ENCODE measurements at regions not wholly inside any gene's neighbourhood (a gene's known extent, or its start where the extent isn't known, plus 50 kb on each side); places are given as distances from the start of the nearest gene placed in this dataset.

GRCh38 chr15:63446255-63446654 is 58.1 kb upstream of the USP3 start:
- no peak for TF ChIP-seq ZNF8 (CRISPR knock-in tag; IDR thresholded peaks at IDR 0.05)
- no peak for ATAC-seq

- no peak for ATAC-seq
- TF ChIP-seq POU6F1 (CRISPR knock-in tag; IDR thresholded peaks at IDR 0.05; ENCODE audit: borderline replicate concordance, low read depth) (no peak), TSHZ2 (CRISPR knock-in tag; IDR thresholded peaks at IDR 0.05) (no peak), ARNTL (CRISPR knock-in tag; IDR thresholded peaks at IDR 0.05; ENCODE audit: borderline replicate concordance, low read depth) (no peak), ISL1 (CRISPR knock-in tag; IDR thresholded peaks at IDR 0.05) (no peak), ESRRG (CRISPR knock-in tag; IDR thresholded peaks at IDR 0.05) (no peak), BACH2 (CRISPR knock-in tag; IDR thresholded peaks at IDR 0.05; ENCODE audit: borderline replicate concordance) (no peak), TOX (CRISPR knock-in tag; IDR thresholded peaks at IDR 0.05; ENCODE audit: borderline replicate concordance) (no peak), PATZ1 (CRISPR knock-in tag; IDR thresholded peaks at IDR 0.05; ENCODE audit: borderline replicate concordance) (no peak), ZNF8 (CRISPR knock-in tag; IDR thresholded peaks at IDR 0.05) (no peak), CREB5 (CRISPR knock-in tag; IDR thresholded peaks at IDR 0.05; ENCODE audit: low read depth) (no peak), ZC3H10 (CRISPR knock-in tag; IDR thresholded peaks at IDR 0.05) (no peak)
Observed at GRCh38 chr15:63447017-63447676, 57.2 kb upstream of the USP3 start.

DNA sequence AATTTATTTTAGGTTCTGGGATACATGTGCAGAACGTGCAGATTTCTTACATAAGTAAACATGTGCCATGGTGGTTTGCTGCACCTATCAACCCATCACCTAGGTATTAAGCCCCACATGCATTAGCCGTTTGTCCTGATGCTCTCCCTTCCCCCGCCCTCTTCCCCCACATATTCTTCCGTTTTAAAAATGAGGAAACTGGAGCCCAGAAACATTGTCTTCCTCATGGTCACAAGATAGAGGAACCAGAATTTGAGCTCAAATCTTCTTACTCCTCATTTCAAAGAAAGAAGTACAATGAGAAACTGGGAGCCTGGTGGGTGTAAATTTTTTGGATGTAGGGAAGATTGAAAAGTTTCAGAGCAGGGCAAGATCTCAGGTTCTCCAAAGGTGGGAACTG is 56.1 kb upstream of the USP3 start:
- ATAC-seq, result no peak
- TF ChIP-seq RARB (CRISPR knock-in tag; IDR thresholded peaks at IDR 0.05) (no peak), ZNF565 (CRISPR knock-in tag; conservative IDR thresholded peaks at IDR 0.05; ENCODE audit: low read depth) (no peak), ZFP30 (CRISPR knock-in tag; IDR thresholded peaks at IDR 0.05) (no peak), ZNF70 (CRISPR knock-in tag; IDR thresholded peaks at IDR 0.05) (no peak), PATZ1 (CRISPR knock-in tag; IDR thresholded peaks at IDR 0.05; ENCODE audit: borderline replicate concordance) (no peak), ZC3H10 (CRISPR knock-in tag; IDR thresholded peaks at IDR 0.05) (no peak), ZFP3 (CRISPR knock-in tag; IDR thresholded peaks at IDR 0.05) (no peak), OSR1 (CRISPR knock-in tag; IDR thresholded peaks at IDR 0.05) (no peak), TCF4 (CRISPR knock-in tag; IDR thresholded peaks at IDR 0.05; ENCODE audit: borderline replicate concordance) (no peak), TOX (CRISPR knock-in tag; IDR thresholded peaks at IDR 0.05; ENCODE audit: borderline replicate concordance) (no peak), SNAI2 (CRISPR knock-in tag; IDR thresholded peaks at IDR 0.05) (no peak), CREB5 (CRISPR knock-in tag; IDR thresholded peaks at IDR 0.05; ENCODE audit: low read depth) (no peak), TSHZ2 (CRISPR knock-in tag; IDR thresholded peaks at IDR 0.05) (no peak), ISL1 (CRISPR knock-in tag; IDR thresholded peaks at IDR 0.05) (no peak), CSDC2 (CRISPR knock-in tag; IDR thresholded peaks at IDR 0.05) (no peak)
- TF ChIP-seq, protein P1, sequence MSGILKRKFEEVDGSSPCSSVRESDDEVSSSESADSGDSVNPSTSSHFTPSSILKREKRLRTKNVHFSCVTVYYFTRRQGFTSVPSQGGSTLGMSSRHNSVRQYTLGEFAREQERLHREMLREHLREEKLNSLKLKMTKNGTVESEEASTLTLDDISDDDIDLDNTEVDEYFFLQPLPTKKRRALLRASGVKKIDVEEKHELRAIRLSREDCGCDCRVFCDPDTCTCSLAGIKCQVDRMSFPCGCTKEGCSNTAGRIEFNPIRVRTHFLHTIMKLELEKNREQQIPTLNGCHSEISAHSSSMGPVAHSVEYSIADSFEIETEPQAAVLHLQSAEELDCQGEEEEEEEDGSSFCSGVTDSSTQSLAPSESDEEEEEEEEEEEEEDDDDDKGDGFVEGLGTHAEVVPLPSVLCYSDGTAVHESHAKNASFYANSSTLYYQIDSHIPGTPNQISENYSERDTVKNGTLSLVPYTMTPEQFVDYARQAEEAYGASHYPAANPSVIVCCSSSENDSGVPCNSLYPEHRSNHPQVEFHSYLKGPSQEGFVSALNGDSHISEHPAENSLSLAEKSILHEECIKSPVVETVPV (CRISPR knock-in tag; IDR thresholded peaks at IDR 0.05), result no peak
